ENCODE measurements at regions not wholly inside any gene's neighbourhood (a gene's known extent, or its start where the extent isn't known, plus 50 kb on each side); places are given as distances from the start of the nearest gene placed in this dataset.
"Not testable (repeated sequence)": the region's sequence is repeated elsewhere in the genome, so short reads cannot be mapped to it uniquely, and the experiment has no call there.

- TF ChIP-seq CTCF, POLR2A, EP300 (IDR thresholded peaks at IDR 0.05): not testable (repeated sequence)
These were observed 268.3 kb upstream of the ATXN7L3B start for GRCh38 chr12:74269355-74269754.

Data from tibial nerve (tissue), 4 donors.